ENCODE measurements at regions not wholly inside any gene's neighbourhood (a gene's known extent, or its start where the extent isn't known, plus 50 kb on each side); places are given as distances from the start of the nearest gene placed in this dataset.

DNA sequence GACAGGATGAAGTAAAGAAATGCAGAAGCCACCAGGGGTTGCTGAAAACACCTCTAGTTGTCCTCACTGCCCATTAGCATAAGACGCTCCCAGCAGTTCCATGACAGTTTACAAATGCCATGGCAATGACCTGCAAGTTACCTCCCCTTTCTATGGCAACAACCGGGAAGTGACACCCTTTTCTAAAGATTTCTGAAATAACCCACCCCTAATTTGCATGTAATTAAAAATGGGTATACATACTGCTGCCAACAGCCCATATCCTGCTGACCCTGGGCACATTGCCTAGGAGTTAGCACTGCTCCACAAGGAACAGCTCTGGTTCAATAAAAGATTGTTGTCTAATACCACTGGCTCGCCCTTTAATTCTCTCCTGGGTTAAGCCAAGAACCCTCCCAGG is 178.3 kb upstream of the LRATD1 start:
- DNase-seq (ENCODE audit: low read depth in 1 of 2, low spot score in 2 of 2) (no peak), FAIRE-seq (no peak)
- Histone ChIP-seq H2BK20ac (ENCODE audit: low read length) (no peak overlapping the region), H4K8ac (ENCODE audit: extremely low read depth, insufficient read depth, low read length) (no peak overlapping the region), H4K91ac (replicated peaks; ENCODE audit: insufficient read length, low read length) (no peak overlapping the region), H3K18ac (ENCODE audit: extremely low read depth, low read length) (no peak overlapping the region), H3K79me1 (ENCODE audit: low read depth, low read length) (no peaks in the 10 kb centered on the region), H3K36me3 (ENCODE audit: control insufficient read depth in 2 of 4, insufficient read depth in 4 of 4, low read length in 3 of 4) (no peaks in the 10 kb centered on the region; a peak in 1 of 8 replicates), H2BK12ac (ENCODE audit: low read depth, low read length) (no peak overlapping the region), H3K27ac (ENCODE audit: low read depth, low read length) (no peak overlapping the region), H3K4me1 (replicated peaks in 1 of 4; ENCODE audit: control insufficient read depth in 3 of 4, insufficient read depth in 4 of 4, low read length in 3 of 4) (no peaks in the 10 kb centered on the region), H2BK5ac (ENCODE audit: low read depth, low read length) (no peak overlapping the region), H3K79me2 (ENCODE audit: control insufficient read depth in 1 of 2, insufficient read depth in 2 of 2, low read length in 2 of 2) (no peaks in the 10 kb centered on the region), H2AK5ac (ENCODE audit: low read depth, low read length) (no peak overlapping the region), H3K4me3 (ENCODE audit: extremely low read depth in 1 of 4, insufficient read depth in 2 of 4, low read depth in 3 of 4, low read length in 4 of 4) (no peak overlapping the region), H3K9ac (replicated peaks in 1 of 4; ENCODE audit: extremely low read depth in 1 of 4, low read depth in 3 of 4, low read length in 3 of 4) (no peak overlapping the region), H3K56ac (replicated peaks; ENCODE audit: insufficient read length, low read depth, low read length) (no peak overlapping the region), H4K5ac (ENCODE audit: insufficient read length, low read depth, low read length) (no peak overlapping the region), H3K23me2 (ENCODE audit: low read depth, low read length) (no peaks in the 10 kb centered on the region), H4K20me1 (replicated peaks in 1 of 2; ENCODE audit: control insufficient read depth in 1 of 2, insufficient read depth in 2 of 2, low read length in 2 of 2) (no peaks in the 10 kb centered on the region), H3K27me3 (replicated peaks in 1 of 4; ENCODE audit: control insufficient read depth in 3 of 4, extremely low read depth in 1 of 4, insufficient read depth in 3 of 4, low read length in 3 of 4) (no peaks in the 10 kb centered on the region), H2BK15ac (ENCODE audit: low read length) (no peak overlapping the region), H2AFZ (ENCODE audit: low read length) (no peak overlapping the region), H3K23ac (ENCODE audit: insufficient read length) (no peak overlapping the region), H3K4ac (replicated peaks; ENCODE audit: insufficient read length, low read depth, low read length) (no peak overlapping the region), H3K9me3 (ENCODE audit: insufficient read depth in 2 of 2, low read depth in 1 of 2, low read length in 1 of 2) (peaks cover 19 to 22% of the 10 kb centered on the region in 2 experiments; a peak in 3 of 4 replicates), H3K14ac (ENCODE audit: insufficient read length) (no peak overlapping the region), H3K4me2 (ENCODE audit: insufficient read depth in 1 of 2, low read depth in 2 of 2, low read length in 2 of 2) (no peak overlapping the region), H2BK120ac (replicated peaks; ENCODE audit: low read depth, low read length) (no peak overlapping the region)
- ChIA-PET CTCF (ENCODE audit: partially characterized antibody) (interaction anchor here (0.9 kb wide), 1 partner anchor 873 kb away, joined by 3 read pairs; no protein-coding TSS in a partner anchor), POLR2A (ENCODE audit: partially characterized antibody) (no interaction called here)
- TF ChIP-seq KDM1A (IDR thresholded peaks at IDR 0.05; ENCODE audit: borderline replicate concordance, low read length) (no peak), POLR2A (IDR thresholded peaks at IDR 0.05; ENCODE audit: control extremely low read depth in 1 of 2, low read depth in 2 of 2, low read length in 2 of 2) (no peak), CBX8 (IDR thresholded peaks at IDR 0.05; ENCODE audit: borderline replicate concordance, low read depth, low read length) (no peak), RXRA (IDR thresholded peaks at IDR 0.05; ENCODE audit: insufficient read depth, low read depth, low read length) (no peak), CBX5 (IDR thresholded peaks at IDR 0.05; ENCODE audit: low read depth, low read length) (no peak), HDAC6 (IDR thresholded peaks at IDR 0.05; ENCODE audit: low read depth, low read length) (no peak), ASH2L (IDR thresholded peaks at IDR 0.05; ENCODE audit: low read length) (no peak), SIN3A (conservative IDR thresholded peaks at IDR 0.05 in 1 of 2, IDR thresholded peaks at IDR 0.05 in 1 of 2; ENCODE audit: low read depth in 1 of 2, low read length in 2 of 2) (no peak)
- WGBS, 2 experiments (ENCODE audit: extremely low coverage in 1 of 2, insufficient coverage in 1 of 2, insufficient read length in 1 of 2, insufficient replicate concordance in 2 of 2, low coverage in 1 of 2, low lambda C conversion rate in 2 of 2, missing lambda C conversion rate in 1 of 2): 100% methylated on average over 3 of the region's 3 CpGs; no CpG with 5 or more reads in 1 of the 2 experiments

Data from H1 (cell line).